GM19324 (cell line): ENCODE measurements at regions not wholly inside any gene's neighbourhood (a gene's known extent, or its start where the extent isn't known, plus 50 kb on each side); places are given as distances from the start of the nearest gene placed in this dataset.

Experiments used
- ATAC-seq: cut with Tn5 transposase; IDR thresholded peaks from one replicate; pipeline ENCODE4 v1.9.1; 2021; ENCODE audit warnings: mild to moderate bottlenecking, moderate library complexity; ENCODE audit not compliant: unreplicated experiment, low FRiP score

DNA sequence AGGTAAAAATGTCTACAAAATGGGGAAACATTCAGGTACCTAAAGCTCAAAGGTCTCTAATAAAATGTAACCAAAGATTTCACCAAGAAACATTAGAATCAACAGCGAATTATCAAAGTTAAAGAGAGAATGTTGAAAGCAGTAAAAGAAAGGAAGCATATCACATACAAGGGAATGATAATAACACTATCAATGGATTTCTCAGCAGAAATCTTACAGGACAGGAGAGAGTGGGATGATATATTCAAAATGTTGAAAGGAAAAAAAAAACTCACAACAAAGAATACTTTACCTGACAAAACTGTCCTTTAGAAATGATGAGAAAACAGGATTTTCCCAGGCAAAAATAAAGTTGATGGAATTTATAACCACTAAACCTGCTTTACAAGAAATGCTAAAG, 591.2 kb upstream of the POU3F3 start:
- ATAC-seq = no peak

GRCh38 chr2:104279646-104280045, 574.3 kb upstream of the POU3F3 start:
- ATAC-seq = no peak

- ATAC-seq = no peak
Observed at GRCh38 chr2:104280216-104280615, 573.7 kb upstream of the POU3F3 start.

DNA sequence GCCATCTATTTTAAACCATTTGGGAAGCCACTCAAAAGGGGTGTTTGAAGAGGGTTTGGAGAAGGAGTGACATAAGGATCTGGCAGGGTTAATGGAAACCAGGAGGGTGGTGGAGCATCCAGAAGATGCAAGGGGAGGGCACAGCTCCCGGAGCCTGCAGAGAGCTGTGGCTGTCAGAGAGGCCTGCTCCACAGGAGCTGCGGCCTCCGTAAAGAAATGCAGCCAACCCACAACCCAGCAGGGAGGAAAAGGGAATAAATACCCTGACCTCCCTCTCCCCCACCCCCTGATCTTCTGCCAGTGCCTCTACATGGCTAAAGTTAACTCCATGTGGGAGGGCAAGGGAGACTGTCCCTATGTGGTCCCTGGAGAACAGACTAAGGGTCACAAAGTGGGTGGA, 567.1 kb upstream of the POU3F3 start:
- ATAC-seq = no peak

- ATAC-seq = no peak
Observed at GRCh38 chr2:104289651-104290565, 564.0 kb upstream of the POU3F3 start.

DNA sequence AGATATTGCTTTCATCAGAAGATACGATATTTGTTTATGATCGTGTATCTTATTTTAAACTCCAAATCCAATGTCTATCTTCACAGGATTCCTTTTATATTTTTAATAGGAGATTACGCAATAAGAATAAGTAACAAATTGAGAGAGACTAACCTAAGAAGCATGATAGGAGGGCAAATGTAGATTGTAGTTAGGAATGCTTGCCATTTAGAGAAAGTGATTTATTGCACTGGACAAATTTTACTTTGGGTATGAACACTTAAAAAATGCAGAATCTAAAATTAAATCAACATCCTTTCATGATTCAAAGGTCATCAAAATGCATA, 563.4 kb upstream of the POU3F3 start:
- ATAC-seq = no peak

GRCh38 chr2:104312684-104313083, 541.2 kb upstream of the POU3F3 start:
- ATAC-seq = no peak

DNA sequence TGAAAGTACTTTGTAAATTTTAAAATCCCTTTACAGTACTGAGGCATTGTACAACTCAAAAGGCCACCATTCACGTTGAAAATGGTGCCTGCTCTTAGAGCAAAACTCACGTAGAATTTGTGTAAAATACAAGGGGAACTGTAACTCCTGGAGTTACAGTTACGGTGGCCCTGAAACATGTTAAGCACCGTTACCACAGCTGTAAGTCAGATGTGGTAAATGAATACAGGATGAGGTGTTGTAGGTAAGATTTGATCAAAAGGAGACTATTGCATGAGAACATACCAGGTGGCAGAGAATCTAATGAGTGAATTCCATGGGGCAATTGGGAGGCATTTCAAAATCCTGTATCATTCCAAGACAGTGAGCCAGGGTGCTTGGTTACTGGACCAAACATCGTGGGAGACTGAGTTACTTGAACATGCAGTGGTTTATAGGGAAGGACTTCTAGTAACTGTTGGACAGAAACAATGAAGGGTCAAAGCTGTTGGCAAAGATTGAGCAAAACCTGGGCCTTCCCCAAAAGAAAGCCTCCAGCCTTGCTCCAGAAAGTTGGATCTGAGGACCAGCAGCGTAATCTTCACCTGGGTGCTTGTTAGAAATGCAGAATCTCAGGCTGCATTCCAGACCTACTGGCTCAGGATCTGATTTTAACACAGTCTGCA, 535.8 kb upstream of the POU3F3 start:
- no peak for ATAC-seq

GRCh38 chr2:104321116-104321795, 532.7 kb upstream of the POU3F3 start:
- ATAC-seq = no peak

GRCh38 chr2:104321796-104322349, 532.0 kb upstream of the POU3F3 start:
- no peak for ATAC-seq

GRCh38 chr2:104332731-104333130, 521.2 kb upstream of the POU3F3 start:
- no peak for ATAC-seq

DNA sequence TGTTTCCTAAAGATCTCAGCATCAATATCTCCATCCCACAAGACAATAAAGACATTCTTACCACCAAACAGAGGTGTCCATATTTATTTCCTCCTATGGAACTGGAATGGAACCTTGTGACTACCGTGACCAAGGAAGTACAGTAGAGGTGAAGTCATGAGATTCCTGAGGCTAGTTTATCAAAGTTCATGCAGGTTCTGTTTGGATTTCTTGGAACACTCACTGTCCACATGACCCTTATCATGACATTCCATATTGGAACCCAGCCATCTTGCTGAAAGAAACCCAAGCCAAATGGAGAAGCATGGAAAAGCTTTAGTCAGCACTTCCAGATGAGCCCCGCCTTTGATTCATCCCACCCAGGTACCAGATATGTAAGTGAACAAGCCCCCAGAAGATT, 516.0 kb upstream of the POU3F3 start:
- ATAC-seq = no peak

DNA sequence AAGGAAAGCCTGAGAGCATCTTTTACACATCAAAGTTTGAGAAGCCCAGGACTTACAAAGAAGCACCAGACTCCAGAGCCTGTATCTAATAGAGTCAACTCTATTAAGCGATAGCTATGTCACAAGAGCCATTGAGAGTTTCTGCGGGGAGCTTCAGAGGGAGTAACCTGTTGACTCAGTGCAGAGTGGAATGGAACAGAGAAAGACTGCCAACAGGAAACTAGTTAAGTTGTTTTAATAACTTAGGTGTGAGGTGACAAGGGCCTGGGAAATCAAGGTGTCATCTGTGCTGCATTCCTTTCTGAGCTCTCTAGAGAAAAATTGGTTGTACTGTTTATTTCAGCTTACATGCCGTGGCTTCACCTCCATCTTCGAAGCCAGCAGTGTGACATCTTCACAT, 513.8 kb upstream of the POU3F3 start:
- no peak for ATAC-seq

GRCh38 chr2:104340879-104341828, 512.8 kb upstream of the POU3F3 start:
- ATAC-seq = no peak

- no peak for ATAC-seq
Observed at GRCh38 chr2:104344306-104344705, 509.6 kb upstream of the POU3F3 start.

- no peak for ATAC-seq
Observed at GRCh38 chr2:104344985-104345384, 508.9 kb upstream of the POU3F3 start.

DNA sequence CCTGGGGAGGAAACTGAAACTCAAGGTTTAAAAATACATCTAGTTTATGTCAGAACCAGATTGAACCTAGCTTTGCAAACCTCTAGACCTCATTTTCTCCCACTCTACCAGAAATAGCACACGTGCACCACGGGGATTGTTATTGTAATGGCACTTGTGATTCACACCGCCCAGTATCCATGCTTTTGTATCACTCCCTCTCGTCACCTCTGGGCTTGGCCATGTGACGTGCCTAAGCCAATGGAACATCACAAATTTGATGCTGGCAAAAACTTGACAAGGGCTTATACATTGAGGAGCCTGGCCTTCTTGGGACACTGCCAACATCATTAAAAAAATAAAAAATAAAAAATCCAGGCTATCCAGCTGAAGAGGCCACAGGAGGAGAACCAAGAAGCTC, 495.8 kb upstream of the POU3F3 start:
- ATAC-seq = no peak

- ATAC-seq = no peak
Observed at GRCh38 chr2:104361414-104361813, 492.5 kb upstream of the POU3F3 start.

GRCh38 chr2:104368089-104368488, 485.8 kb upstream of the POU3F3 start:
- no peak for ATAC-seq
